Activated naive CD4-positive, alpha-beta T cell treated with anti-CD3 and anti-CD28 coated beads, Interleukin-2, amount 50 U/mL, for 24 hours (primary cell): ENCODE measurements at regions not wholly inside any gene's neighbourhood (a gene's known extent, or its start where the extent isn't known, plus 50 kb on each side); places are given as distances from the start of the nearest gene placed in this dataset.
"Not testable (repeated sequence)": the region's sequence is repeated elsewhere in the genome, so short reads cannot be mapped to it uniquely, and the experiment has no call there.

Source experiments
- H3K27ac Mint-ChIP-seq: one replicate; pipeline ENCODE4 v1.8.0; 2021; ENCODE audit warnings: mild to moderate bottlenecking, mixed read lengths
- H3K27me3 Mint-ChIP-seq: one replicate; pipeline ENCODE4 v1.8.0; 2021; ENCODE audit warnings: mixed read lengths
- H3K36me3 Mint-ChIP-seq: one replicate; pipeline ENCODE4 v1.8.0; 2021; ENCODE audit warnings: mixed read lengths
- H3K4me1 Mint-ChIP-seq: one replicate; pipeline ENCODE4 v1.8.0; 2021; ENCODE audit warnings: mixed read lengths
- H3K4me3 Mint-ChIP-seq: one replicate; pipeline ENCODE4 v1.8.0; 2021; ENCODE audit warnings: mild to moderate bottlenecking, mixed read lengths
- H3K9me3 Mint-ChIP-seq: one replicate; pipeline ENCODE4 v1.8.0; 2021; ENCODE audit warnings: mixed read lengths

DNA sequence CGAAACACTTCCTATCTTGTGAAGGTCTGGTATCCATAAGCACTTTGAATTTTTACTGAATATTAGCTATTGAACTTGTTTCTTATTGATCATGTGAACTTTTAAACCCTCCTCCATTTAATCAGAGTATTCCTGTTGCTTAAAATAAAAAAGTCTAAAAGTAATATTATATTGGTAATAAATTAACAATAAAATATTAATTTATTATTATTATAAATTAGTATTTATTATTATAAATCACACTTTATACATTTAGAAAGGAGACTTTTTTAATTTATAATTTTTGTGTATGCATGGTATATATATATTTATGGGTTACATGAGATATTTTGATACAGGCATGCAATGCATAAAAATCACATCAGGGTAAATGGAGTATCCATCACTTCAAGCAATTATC, 295.4 kb upstream of the NETO1 start:
- Mint-ChIP-seq H3K9me3 (peaks cover 4% of the 10 kb centered on the region), H3K36me3 (no peaks in the 10 kb centered on the region), H3K27me3 (no peaks in the 10 kb centered on the region), H3K4me1 (no peaks in the 10 kb centered on the region), H3K4me3 (no peak overlapping the region), H3K27ac (no peak overlapping the region)

DNA sequence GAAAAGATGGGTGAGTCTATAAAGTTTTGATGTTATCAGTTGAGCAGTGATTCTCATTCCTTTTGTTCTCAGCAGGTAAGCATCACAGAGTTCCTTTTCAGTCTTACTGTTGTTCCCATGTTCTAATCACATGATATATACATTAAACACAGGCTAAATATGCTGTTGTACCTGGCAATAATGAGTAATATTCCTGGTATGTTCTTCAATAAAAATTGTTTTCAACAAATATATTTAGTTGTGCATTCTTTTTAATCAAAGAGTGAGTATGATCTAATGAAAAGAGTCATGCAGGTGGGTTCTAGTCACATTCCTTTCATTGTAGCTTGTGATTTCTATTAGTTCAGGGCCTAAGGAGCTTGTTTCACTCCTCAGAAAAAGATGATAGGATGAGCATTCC, 288.3 kb upstream of the NETO1 start:
- no peaks in the 10 kb centered on the region for H3K4me1 Mint-ChIP-seq
- no peaks in the 10 kb centered on the region for H3K27me3 Mint-ChIP-seq
- H3K36me3 Mint-ChIP-seq: no peaks in the 10 kb centered on the region
- peaks cover 4% of the 10 kb centered on the region for H3K9me3 Mint-ChIP-seq
- no peak overlapping the region for H3K4me3 Mint-ChIP-seq
- no peak overlapping the region for H3K27ac Mint-ChIP-seq

DNA sequence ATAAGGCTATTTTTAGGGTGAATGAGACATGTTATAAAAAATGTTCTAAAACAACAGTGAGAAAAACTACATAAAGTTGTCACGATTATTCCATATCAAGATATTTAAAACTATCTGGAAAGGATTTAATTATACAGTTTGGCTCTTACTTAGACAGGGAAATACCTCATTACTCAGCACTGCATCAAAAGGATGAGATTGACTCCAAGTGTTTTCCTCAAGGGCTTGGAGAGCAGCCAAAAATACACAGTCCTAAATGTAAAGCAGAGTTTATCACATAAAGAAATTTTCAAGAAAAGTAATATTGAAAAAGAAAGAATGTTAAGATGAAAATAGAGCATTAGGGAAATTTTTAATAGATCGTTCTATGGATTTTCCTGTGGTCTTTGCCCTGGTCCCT, 285.5 kb upstream of the NETO1 start:
- Mint-ChIP-seq H3K27ac (no peak overlapping the region), H3K9me3 (peaks cover 6% of the 10 kb centered on the region), H3K27me3 (no peaks in the 10 kb centered on the region), H3K4me1 (no peaks in the 10 kb centered on the region), H3K4me3 (no peak overlapping the region), H3K36me3 (no peaks in the 10 kb centered on the region)

DNA sequence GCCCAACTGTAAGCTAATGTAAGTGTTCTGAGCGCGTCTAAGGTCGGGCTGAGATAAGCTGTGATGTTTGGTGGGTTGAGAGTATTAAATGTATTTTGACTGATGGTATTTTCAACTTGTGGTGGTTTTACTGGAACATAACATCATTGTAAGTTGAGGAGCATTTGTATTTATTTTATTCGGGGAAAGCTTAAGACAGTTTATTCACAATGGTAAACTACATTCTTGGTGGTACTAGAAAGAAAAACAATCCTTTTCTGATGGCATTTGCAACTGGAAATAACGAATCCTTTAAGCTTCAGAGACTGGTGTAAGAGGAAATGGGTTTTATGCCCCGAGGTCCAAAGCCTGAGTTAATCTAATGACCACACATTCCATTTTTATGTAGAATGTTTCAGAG, 283.3 kb upstream of the NETO1 start:
- H3K4me1 Mint-ChIP-seq: no peaks in the 10 kb centered on the region
- H3K4me3 Mint-ChIP-seq: no peak overlapping the region
- H3K27ac Mint-ChIP-seq: no peak overlapping the region

DNA sequence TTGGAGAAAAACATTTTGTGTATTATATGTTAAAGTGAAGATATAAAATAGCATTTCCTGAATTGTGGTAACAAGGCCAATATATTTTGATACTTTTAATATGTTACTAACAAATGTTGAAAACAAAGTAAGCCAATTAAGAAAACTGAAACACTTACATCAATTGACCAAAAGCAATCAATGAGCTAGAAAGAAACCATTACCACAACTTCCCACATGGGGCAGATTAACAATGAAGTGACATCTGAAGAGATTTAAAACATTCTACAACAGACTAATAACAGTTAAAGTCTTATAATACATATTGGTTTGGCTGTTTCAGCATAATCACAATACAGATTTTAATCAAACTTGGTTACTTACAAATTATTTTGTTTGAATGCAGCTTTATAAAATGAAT, 282.4 kb upstream of the NETO1 start:
- Mint-ChIP-seq H3K36me3 (no peaks in the 10 kb centered on the region), H3K4me3 (no peak overlapping the region), H3K4me1 (no peaks in the 10 kb centered on the region), H3K27me3 (no peaks in the 10 kb centered on the region), H3K9me3 (peaks cover 11% of the 10 kb centered on the region), H3K27ac (no peak overlapping the region)

More for the DNA sequence above, 283.3 kb upstream of the NETO1 start:
- H3K9me3 Mint-ChIP-seq: peaks cover 11% of the 10 kb centered on the region
- no peaks in the 10 kb centered on the region for H3K36me3 Mint-ChIP-seq
- H3K27me3 Mint-ChIP-seq: no peaks in the 10 kb centered on the region

DNA sequence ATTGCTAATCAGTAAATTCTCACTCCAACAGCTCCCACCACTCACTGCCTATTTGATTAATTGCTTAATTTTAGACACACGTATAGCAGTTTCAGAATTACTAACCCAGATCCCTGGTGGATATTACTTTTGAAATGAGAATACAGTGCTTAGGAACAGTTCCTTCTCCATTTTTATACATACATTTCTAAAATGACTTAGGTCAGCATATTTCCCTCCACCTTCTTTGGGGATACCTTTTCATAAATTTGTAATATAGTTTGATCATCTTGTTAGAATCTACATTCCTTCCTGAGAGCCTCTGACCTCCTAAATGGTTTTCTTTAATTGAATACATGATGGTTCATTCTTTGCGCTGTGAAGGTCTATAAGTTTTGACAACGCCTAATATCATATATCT, 279.8 kb upstream of the NETO1 start:
- H3K27ac Mint-ChIP-seq: peak overlapping the region; percentile 68
- H3K27me3 Mint-ChIP-seq: no peaks in the 10 kb centered on the region
- H3K4me1 Mint-ChIP-seq: no peaks in the 10 kb centered on the region
- peaks cover 11% of the 10 kb centered on the region for H3K9me3 Mint-ChIP-seq
- no peak overlapping the region for H3K4me3 Mint-ChIP-seq
- no peaks in the 10 kb centered on the region for H3K36me3 Mint-ChIP-seq

GRCh38 chr18:73144030-73144429, 276.2 kb upstream of the NETO1 start:
- Mint-ChIP-seq H3K36me3 (no peaks in the 10 kb centered on the region), H3K4me3 (no peak overlapping the region), H3K27me3 (no peaks in the 10 kb centered on the region), H3K4me1 (no peaks in the 10 kb centered on the region), H3K27ac (no peak overlapping the region), H3K9me3 (peaks cover 11% of the 10 kb centered on the region)

GRCh38 chr18:73136134-73136533, 268.3 kb upstream of the NETO1 start:
- Mint-ChIP-seq H3K27me3 (no peaks in the 10 kb centered on the region), H3K27ac (no peak overlapping the region), H3K4me3 (no peak overlapping the region)

GRCh38 chr18:73124175-73124574, 256.4 kb upstream of the NETO1 start:
- H3K9me3 Mint-ChIP-seq: peaks cover 10% of the 10 kb centered on the region
- no peaks in the 10 kb centered on the region for H3K36me3 Mint-ChIP-seq
- H3K4me3 Mint-ChIP-seq: no peak overlapping the region
- no peaks in the 10 kb centered on the region for H3K27me3 Mint-ChIP-seq
- no peak overlapping the region for H3K27ac Mint-ChIP-seq
- H3K4me1 Mint-ChIP-seq: no peaks in the 10 kb centered on the region

More at GRCh38 chr18:73136134-73136533, 268.3 kb upstream of the NETO1 start:
- Mint-ChIP-seq H3K4me1 (no peaks in the 10 kb centered on the region), H3K9me3 (no peaks in the 10 kb centered on the region), H3K36me3 (no peaks in the 10 kb centered on the region)

DNA sequence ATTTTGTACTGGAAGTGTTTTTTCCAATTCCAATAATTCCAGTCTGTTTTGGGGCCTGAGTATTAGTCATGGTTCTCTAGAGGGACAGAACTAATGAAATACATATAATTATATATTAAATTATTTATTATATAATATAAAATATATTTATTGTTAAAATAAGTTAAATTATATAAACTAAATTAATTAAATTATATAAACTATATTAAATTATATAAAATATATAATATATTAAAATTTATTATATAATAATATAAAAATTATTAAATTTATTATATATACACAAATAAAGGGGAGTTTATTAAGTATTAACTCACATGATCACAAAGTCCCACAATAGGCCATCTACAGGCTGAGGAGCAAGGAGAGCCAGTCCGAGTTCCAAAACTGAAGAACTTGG, 253.4 kb upstream of the NETO1 start:
- H3K27me3 Mint-ChIP-seq: no peaks in the 10 kb centered on the region
- H3K4me3 Mint-ChIP-seq: no peak overlapping the region
- H3K27ac Mint-ChIP-seq: no peak overlapping the region

GRCh38 chr18:73120626-73121025, 252.8 kb upstream of the NETO1 start:
- no peaks in the 10 kb centered on the region for H3K27me3 Mint-ChIP-seq
- H3K9me3 Mint-ChIP-seq: peaks cover 4% of the 10 kb centered on the region
- H3K4me1 Mint-ChIP-seq: no peaks in the 10 kb centered on the region
- no peaks in the 10 kb centered on the region for H3K36me3 Mint-ChIP-seq
- H3K4me3 Mint-ChIP-seq: no peak overlapping the region
- H3K27ac Mint-ChIP-seq: no peak overlapping the region

More for the DNA sequence above, 253.4 kb upstream of the NETO1 start:
- Mint-ChIP-seq H3K9me3 (peaks cover 4% of the 10 kb centered on the region), H3K4me1 (no peaks in the 10 kb centered on the region), H3K36me3 (no peaks in the 10 kb centered on the region)

GRCh38 chr18:73119574-73119973, 251.8 kb upstream of the NETO1 start:
- no peaks in the 10 kb centered on the region for H3K27me3 Mint-ChIP-seq
- H3K4me1 Mint-ChIP-seq: no peaks in the 10 kb centered on the region
- H3K36me3 Mint-ChIP-seq: no peaks in the 10 kb centered on the region
- H3K27ac Mint-ChIP-seq: no peak overlapping the region
- H3K4me3 Mint-ChIP-seq: no peak overlapping the region
- H3K9me3 Mint-ChIP-seq: peaks cover 4% of the 10 kb centered on the region

GRCh38 chr18:73118121-73118816, 250.5 kb upstream of the NETO1 start:
- no peak overlapping the region for H3K27ac Mint-ChIP-seq
- no peaks in the 10 kb centered on the region for H3K4me1 Mint-ChIP-seq
- H3K36me3 Mint-ChIP-seq: no peaks in the 10 kb centered on the region
- H3K27me3 Mint-ChIP-seq: no peaks in the 10 kb centered on the region
- H3K9me3 Mint-ChIP-seq: peaks cover 4% of the 10 kb centered on the region
- H3K4me3 Mint-ChIP-seq: no peak overlapping the region

GRCh38 chr18:73110307-73110706, 242.5 kb upstream of the NETO1 start:
- Mint-ChIP-seq H3K36me3 (no peaks in the 10 kb centered on the region), H3K9me3 (peaks cover 11% of the 10 kb centered on the region), H3K4me3 (no peak overlapping the region), H3K27me3 (no peaks in the 10 kb centered on the region), H3K4me1 (no peaks in the 10 kb centered on the region), H3K27ac (no peak overlapping the region)

GRCh38 chr18:73101977-73102376, 234.2 kb upstream of the NETO1 start:
- Mint-ChIP-seq H3K36me3 (no peaks in the 10 kb centered on the region), H3K4me3 (no peak overlapping the region), H3K27ac (no peak overlapping the region), H3K9me3 (no peaks in the 10 kb centered on the region), H3K4me1 (no peaks in the 10 kb centered on the region), H3K27me3 (no peaks in the 10 kb centered on the region)

DNA sequence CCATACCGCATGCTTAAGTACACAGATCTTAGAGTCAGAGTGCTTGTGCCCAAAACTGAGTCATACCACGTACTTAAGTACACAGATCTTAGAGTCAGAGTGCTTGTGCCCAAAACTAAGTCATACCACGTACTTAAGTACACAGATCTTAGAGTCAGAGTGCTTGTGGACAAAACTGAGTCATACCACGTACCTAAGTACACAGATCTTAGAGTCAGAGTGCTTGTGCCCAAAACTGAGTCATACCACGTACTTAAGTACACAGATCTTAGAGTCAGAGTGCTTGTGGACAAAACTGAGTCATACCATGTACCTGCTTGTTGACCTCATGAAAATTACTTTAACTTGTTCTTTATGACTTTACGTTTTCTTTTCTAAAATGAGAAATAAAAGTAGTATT, 233.7 kb upstream of the NETO1 start:
- not testable (repeated sequence) for H3K4me1 Mint-ChIP-seq, H3K9me3 Mint-ChIP-seq, H3K27ac Mint-ChIP-seq

GRCh38 chr18:73099759-73100158, 232.0 kb upstream of the NETO1 start:
- Mint-ChIP-seq H3K9me3 (no peaks in the 10 kb centered on the region), H3K4me1 (no peaks in the 10 kb centered on the region), H3K27me3 (no peaks in the 10 kb centered on the region), H3K27ac (no peak overlapping the region), H3K36me3 (no peaks in the 10 kb centered on the region), H3K4me3 (no peak overlapping the region)

More for the DNA sequence above, 233.7 kb upstream of the NETO1 start:
- not testable (repeated sequence) for H3K36me3 Mint-ChIP-seq, H3K27me3 Mint-ChIP-seq, H3K4me3 Mint-ChIP-seq
